D721Med (cell line): ENCODE measurements at regions not wholly inside any gene's neighbourhood (a gene's known extent, or its start where the extent isn't known, plus 50 kb on each side); places are given as distances from the start of the nearest gene placed in this dataset.

ENCODE experiments used
- DNase-seq: peaks from one replicate; pipeline ENCODE4 v3.0.0; 2011; ENCODE audit warnings: low spot score; ENCODE audit not compliant: insufficient read length
- FAIRE-seq: peaks from 2 replicates; lab custom pipeline; 2011; peaks lifted over from hg19 to GRCh38; lab: Jason Lieb, UNC
- TF ChIP-seq, protein P1 (sequence below): IDR thresholded peaks from 2 replicates; pipeline ENCODE4 v1.5.1; 2012; ENCODE audit warnings: mild to moderate bottlenecking, control low read depth; ENCODE audit not compliant: insufficient read depth; ENCODE audit errors: missing control alignments

GRCh38 chr4:121457278-121457875 is 76.6 kb upstream of the QRFPR start:
- DNase-seq (no peak), FAIRE-seq (no peak)
- TF ChIP-seq, protein P1, sequence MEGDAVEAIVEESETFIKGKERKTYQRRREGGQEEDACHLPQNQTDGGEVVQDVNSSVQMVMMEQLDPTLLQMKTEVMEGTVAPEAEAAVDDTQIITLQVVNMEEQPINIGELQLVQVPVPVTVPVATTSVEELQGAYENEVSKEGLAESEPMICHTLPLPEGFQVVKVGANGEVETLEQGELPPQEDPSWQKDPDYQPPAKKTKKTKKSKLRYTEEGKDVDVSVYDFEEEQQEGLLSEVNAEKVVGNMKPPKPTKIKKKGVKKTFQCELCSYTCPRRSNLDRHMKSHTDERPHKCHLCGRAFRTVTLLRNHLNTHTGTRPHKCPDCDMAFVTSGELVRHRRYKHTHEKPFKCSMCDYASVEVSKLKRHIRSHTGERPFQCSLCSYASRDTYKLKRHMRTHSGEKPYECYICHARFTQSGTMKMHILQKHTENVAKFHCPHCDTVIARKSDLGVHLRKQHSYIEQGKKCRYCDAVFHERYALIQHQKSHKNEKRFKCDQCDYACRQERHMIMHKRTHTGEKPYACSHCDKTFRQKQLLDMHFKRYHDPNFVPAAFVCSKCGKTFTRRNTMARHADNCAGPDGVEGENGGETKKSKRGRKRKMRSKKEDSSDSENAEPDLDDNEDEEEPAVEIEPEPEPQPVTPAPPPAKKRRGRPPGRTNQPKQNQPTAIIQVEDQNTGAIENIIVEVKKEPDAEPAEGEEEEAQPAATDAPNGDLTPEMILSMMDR: no peak

- TF ChIP-seq, protein P1: no peak
- FAIRE-seq (no peak), DNase-seq (no peak)
Measured at GRCh38 chr4:121455285-121455684, 74.5 kb upstream of the QRFPR start.

DNA sequence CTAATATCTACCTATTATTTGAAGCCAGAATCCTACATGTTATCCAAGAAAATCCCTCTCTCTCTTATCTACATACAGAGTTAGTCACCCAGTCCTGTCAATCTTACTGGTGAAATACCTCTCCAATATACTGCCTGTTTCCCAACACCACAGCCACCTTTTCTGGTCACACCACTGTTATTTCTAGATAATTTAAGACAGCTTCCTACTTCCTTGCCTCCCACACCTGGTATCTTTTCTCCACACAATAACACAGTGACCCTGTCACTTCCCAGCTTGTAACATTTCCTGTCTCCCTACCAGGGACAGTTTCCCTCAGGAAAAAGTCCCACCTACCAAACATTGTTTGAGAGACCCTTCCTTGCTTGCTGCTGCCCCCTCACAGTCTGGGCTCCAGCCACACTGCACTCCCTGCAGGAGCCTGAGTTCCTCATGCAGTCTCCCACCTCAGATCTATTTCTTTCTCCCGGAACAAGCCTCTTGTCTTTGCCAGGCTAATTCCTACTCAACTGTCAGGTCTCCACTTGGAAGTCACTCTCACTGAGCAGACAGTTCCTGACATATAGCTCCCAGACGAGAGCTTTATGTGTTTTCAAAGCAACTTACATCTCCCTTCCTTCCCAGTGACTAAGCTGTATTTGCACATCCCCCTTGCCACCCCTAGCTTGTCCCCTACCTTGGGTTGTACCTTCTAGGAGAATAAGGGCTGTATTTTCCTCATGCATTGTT is 73.6 kb upstream of the QRFPR start:
- TF ChIP-seq, protein P1: no peak
- FAIRE-seq: no peak
- no peak for DNase-seq

DNA sequence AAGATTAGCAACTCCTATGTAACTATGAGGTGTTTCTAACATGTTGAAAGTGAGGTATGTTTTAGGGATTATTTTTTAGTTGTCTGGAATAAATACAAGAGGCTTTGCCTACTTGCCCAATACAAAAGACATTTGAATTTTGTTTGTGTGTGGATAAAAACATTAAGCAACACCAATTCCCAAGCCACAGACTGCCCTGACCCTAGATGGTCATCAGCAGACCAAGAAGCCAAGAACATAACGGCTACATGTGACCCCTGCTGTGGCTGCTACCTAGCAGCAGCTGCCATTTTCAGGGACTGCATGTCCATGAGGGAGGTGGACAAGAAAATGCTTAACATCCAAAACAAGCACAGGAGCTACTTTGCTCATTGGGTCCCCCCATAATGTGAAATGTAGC is 70.5 kb upstream of the QRFPR start:
- no peak for DNase-seq
- no peak for FAIRE-seq
- TF ChIP-seq, protein P1: no peak

DNA sequence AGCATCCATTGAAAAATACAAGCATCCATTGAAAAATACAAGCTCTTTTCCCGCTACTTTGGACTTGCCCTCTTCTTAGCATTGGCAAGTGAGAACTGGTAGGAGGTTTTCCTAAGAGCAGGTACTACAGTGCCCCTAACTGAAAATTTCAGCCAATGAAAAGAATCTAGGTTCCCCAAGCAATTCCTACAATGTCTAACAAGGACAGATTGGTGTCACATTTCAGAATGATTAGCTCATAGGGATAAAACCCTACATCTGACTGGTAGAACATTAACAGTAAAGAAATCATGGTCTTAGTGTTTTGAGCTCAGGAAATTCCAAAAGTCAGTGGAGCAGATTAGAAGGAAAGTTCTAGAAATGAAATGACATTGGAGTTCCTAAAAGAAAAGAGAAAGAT is 68.6 kb upstream of the QRFPR start:
- FAIRE-seq: no peak
- TF ChIP-seq, protein P1: no peak
- DNase-seq: no peak

GRCh38 chr4:121448231-121448630 is 67.4 kb upstream of the QRFPR start:
- DNase-seq (no peak), FAIRE-seq (no peak)
- TF ChIP-seq, protein P1: no peak

GRCh38 chr4:121439669-121440068 is 58.9 kb upstream of the QRFPR start:
- DNase-seq (no peak), FAIRE-seq (no peak)
- TF ChIP-seq, protein P1: no peak
